ENCODE measurements at regions not wholly inside any gene's neighbourhood (a gene's known extent, or its start where the extent isn't known, plus 50 kb on each side); places are given as distances from the start of the nearest gene placed in this dataset.

DNA sequence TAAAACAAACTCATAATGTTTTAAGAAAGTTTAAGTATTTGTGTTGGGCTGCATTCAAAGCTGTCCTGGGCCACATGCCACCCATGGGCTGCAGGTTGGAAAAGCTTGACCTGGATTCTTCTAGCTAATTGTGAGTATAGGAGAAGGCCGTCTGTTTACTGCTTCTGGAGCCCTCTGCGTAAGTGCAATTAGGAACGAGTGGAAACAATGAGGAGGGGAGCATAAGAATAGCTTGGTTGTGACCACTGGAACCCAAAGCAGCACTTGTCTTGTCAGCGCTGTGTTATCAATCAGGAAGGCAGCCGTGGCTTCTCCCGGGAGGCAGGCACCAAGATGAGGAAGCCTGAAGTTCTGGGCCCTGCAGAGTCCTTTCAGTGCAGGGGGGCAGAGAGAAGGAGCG lies 110.4 kb upstream of the MBNL2 start:
- Histone ChIP-seq H3K27ac (no peak overlapping the region), H3K4me1 (peaks cover 0 to 42% of the 10 kb centered on the region in 2 donors)

DNA sequence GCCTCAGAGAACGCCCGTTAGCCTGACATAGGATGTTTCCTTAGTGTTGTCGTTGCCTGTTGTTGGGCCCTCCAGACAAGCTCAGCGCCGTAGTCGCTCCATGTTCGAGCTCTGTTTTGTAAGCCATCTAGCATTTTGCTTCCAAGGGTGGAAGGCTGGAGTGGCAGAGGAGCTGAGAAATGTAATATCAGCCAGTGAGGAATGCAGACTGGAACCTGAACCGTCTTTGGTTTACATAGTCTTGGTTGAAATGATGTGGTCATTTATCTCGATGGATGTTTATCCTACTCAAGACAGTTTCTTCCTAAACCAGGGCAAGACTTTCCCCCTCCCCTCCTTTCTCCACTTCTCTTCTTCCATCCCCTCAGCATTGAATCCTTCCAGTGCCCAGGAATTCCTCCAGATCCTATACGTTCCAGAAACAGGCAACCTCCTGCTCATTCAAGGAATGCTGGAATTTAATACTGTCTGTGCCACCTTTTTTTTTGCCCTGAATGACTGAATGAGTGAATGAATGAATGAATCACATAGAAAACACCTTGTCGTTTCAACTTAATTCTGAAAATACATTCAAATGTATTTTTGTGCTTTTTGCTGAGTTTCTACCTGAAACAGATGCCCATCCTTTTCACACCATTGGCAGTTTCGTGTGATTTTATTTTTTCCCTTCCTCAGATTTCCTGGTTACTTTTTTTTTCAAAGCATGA lies 109.5 kb upstream of the MBNL2 start:
- TF ChIP-seq, protein P1, sequence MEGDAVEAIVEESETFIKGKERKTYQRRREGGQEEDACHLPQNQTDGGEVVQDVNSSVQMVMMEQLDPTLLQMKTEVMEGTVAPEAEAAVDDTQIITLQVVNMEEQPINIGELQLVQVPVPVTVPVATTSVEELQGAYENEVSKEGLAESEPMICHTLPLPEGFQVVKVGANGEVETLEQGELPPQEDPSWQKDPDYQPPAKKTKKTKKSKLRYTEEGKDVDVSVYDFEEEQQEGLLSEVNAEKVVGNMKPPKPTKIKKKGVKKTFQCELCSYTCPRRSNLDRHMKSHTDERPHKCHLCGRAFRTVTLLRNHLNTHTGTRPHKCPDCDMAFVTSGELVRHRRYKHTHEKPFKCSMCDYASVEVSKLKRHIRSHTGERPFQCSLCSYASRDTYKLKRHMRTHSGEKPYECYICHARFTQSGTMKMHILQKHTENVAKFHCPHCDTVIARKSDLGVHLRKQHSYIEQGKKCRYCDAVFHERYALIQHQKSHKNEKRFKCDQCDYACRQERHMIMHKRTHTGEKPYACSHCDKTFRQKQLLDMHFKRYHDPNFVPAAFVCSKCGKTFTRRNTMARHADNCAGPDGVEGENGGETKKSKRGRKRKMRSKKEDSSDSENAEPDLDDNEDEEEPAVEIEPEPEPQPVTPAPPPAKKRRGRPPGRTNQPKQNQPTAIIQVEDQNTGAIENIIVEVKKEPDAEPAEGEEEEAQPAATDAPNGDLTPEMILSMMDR (IDR thresholded peaks at IDR 0.05) = no peak
- Histone ChIP-seq H3K27me3 (no peaks in the 10 kb centered on the region), H3K4me1 (peaks cover 0 to 49% of the 10 kb centered on the region in 2 donors), H3K36me3 (no peaks in the 10 kb centered on the region), H3K4me3 (no peak overlapping the region), H3K27ac (no peak overlapping the region), H3K9me3 (no peaks in the 10 kb centered on the region)
- DNase-seq (ENCODE audit: low spot score) = no peak

More for the DNA sequence above, 110.4 kb upstream of the MBNL2 start:
- H3K4me3 ChIP-seq = no peak overlapping the region
- no peak for DNase-seq (ENCODE audit: low spot score)
- H3K27me3 ChIP-seq = no peaks in the 10 kb centered on the region
- no peaks in the 10 kb centered on the region for H3K9me3 ChIP-seq
- TF ChIP-seq, protein P1 (IDR thresholded peaks at IDR 0.05) = no peak
- no peaks in the 10 kb centered on the region for H3K36me3 ChIP-seq

DNA sequence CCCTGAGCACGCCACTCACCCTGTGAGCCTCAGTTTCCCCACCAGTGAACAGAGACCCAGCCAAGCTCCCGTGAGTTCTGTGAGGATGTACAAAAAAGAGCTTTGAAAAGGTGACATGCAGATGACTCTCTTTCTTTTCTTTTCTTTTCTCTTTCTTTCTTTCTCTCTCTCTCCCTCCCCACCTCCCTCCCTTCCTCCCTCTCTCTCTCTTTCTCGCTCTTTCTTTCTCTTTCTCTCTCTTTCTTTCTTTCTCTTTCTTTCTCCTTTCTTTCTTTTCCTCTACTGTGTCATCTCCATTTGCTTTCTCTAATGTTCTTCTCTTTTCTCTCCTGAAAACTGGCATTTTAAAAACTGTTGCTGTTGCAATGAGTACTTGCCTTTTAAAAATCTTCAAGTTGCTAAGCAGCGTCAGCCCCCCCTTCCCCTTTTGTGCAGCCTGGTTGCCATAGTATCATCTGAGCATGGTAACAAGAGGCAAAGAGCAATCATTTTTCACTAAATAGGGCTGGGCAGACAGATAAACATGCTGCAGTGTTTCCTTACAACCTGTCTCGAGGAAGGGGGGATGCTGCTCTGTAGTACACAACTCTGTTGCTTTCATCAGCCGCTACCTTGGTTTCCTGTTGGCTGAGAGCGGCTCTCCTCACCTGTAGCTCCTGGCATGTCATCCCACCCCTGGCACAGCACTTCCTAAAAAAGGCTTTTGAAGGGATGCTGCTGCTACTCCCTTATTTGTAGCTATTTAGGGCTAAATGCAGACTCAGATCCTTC lies 108.7 kb upstream of the MBNL2 start:
- Histone ChIP-seq H3K27ac (peak overlapping the region in 1 of 2 donors; percentile 78), H3K4me3 (no peak overlapping the region), H3K9me3 (no peaks in the 10 kb centered on the region), H3K27me3 (no peaks in the 10 kb centered on the region), H3K4me1 (peaks cover 0 to 50% of the 10 kb centered on the region in 2 donors), H3K36me3 (no peaks in the 10 kb centered on the region)
- TF ChIP-seq, protein P1 (IDR thresholded peaks at IDR 0.05) = no peak
- no peak for DNase-seq (ENCODE audit: low spot score)

DNA sequence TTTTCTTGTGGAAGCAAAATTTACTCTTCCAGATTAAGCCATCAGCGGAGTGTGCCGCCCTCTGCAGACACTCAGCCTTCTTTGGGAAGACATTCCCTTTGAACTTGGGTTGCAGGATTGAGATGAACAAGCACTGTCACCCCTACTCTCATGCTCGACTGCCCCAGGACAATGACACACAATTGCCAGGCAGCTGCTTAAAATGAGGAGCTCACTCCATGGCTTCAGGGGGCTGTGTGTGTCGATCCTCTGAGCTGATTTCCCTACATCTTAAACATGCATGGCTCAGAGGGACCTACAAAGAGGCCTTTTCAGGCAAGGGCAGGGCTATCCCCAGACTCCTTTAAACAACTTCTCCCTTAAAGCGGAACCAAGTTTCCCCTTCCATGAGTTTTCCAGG lies 107.5 kb upstream of the MBNL2 start:
- TF ChIP-seq, protein P1 (IDR thresholded peaks at IDR 0.05) = no peak
- H3K9me3 ChIP-seq = no peaks in the 10 kb centered on the region
- H3K4me1 ChIP-seq = peaks cover 0 to 50% of the 10 kb centered on the region in 2 donors
- H3K4me3 ChIP-seq = no peak overlapping the region
- no peaks in the 10 kb centered on the region for H3K36me3 ChIP-seq
- no peak for DNase-seq (ENCODE audit: low spot score)
- peak overlapping the region; percentile 57 to 78 for H3K27ac ChIP-seq
- H3K27me3 ChIP-seq = no peaks in the 10 kb centered on the region

DNA sequence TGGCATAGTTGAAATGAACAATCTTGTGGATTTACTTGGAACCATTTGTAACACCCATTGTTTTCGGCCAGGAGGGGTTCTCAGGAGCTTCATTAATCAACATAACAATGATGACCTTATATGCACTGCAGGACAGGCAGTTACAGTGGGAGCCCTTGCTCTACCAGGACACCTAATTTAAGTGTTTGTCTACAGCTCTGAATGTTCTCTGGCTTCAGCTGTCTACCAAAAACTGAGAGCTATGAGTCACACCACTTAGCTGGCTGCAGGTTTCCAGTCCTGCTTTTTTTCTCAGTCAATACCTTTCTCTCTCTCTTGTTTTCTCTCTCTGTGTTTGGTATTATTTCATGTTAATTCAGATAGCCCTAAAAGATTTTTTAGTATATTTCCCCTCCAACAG lies 105.4 kb upstream of the MBNL2 start:
- TF ChIP-seq, protein P1 (IDR thresholded peaks at IDR 0.05) = no peak
- Histone ChIP-seq H3K27ac (peak overlapping the region; percentile 57 to 78), H3K9me3 (no peaks in the 10 kb centered on the region), H3K4me3 (no peak overlapping the region), H3K27me3 (no peaks in the 10 kb centered on the region), H3K4me1 (peaks cover 0 to 43% of the 10 kb centered on the region in 2 donors), H3K36me3 (no peaks in the 10 kb centered on the region)
- no peak for DNase-seq (ENCODE audit: low spot score)
